Left colon (tissue), 2 donors: ENCODE measurements at regions not wholly inside any gene's neighbourhood (a gene's known extent, or its start where the extent isn't known, plus 50 kb on each side); places are given as distances from the start of the nearest gene placed in this dataset.
"Not testable (repeated sequence)": the region's sequence is repeated elsewhere in the genome, so short reads cannot be mapped to it uniquely, and the experiment has no call there.

Experiments
- ATAC-seq: fragments of 200-7000 bp; cut with Tn5 transposase; one replicate; pipeline ENCODE4 v1.9.1; 2020; ENCODE audit warnings: mild to moderate bottlenecking, moderate library complexity
- DNase-seq, 2 donors: peaks; one replicate each; pipeline ENCODE4 v3.0.0-alpha.2; 2020
- intact Hi-C, 2 donors: fragments of 100-400 bp; cut with DNase I in 1 of 2; cut with micrococcal nuclease in 1 of 2; formaldehyde crosslinking; loops; one replicate each; pipeline versions ENCODE4 v1.11.2 to v1.14.0; 2022; cut with DNase I, micrococcal nuclease
- donor health status: DM: no; HTN: no; CAD: no.
- donor health status: DM: yes; HTN: yes; CAD: no.

DNA sequence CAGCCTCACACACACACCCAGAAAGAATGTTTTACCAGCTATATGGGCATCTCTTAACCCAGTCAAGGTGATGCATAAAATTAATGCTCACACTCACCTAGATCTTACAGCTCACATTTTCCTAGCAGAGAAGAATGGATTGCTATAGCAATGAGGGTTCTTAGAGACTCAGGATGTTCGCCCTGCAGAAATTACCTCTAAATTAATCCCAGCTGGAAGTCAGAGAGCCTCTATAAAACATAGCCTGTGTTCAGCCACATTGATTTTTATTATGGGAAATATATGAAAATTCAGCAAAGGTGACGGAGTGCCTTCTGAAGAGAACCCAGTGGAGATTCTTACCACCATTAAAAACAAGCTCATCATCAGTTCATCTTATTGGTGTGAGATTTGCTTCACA lies 528.3 kb upstream of the ZFP42 start:
- intact Hi-C loops = no loop called here
- ATAC-seq = no peak
- no peak for DNase-seq

DNA sequence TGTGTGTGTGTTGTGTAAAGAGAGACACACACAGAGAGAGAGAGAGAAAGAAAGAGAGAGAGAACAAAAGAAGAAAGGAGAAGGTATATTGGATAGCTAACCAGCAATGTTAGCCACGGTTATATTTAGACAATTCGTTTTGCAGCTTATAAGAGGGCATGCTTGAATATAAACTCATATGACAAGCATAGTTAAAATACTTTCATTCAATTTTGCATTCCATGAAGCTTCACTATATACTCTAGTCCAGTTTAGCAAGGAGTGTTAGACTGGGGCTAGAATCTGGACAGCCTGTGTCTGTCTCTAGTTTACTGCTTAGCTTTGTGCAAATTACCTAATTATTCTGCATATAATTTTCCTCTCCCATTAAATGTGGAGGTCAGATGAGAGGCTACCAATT lies 525.9 kb upstream of the ZFP42 start:
- no peak for ATAC-seq
- intact Hi-C loops = no loop called here
- DNase-seq = no peak

DNA sequence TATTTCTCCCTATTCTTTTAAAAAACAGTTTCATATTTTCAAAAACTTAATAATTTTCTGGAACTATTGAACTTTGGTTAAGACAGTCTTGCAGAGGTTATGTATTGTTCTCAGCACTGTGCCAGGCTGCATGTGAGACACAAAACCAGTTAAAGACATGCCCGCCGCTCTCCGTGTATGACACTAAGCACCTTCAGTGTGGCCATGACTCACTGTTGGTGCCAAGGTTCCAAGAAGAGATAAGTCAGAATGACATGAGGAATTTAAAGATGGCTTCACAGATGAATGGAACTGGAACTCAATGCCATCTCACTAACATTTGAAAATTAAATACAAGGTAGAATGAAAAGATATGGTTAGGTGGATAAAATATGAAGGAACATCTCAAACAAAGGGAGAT lies 525.5 kb upstream of the ZFP42 start:
- intact Hi-C loops = no loop called here
- ATAC-seq (no peak), DNase-seq (no peak)

DNA sequence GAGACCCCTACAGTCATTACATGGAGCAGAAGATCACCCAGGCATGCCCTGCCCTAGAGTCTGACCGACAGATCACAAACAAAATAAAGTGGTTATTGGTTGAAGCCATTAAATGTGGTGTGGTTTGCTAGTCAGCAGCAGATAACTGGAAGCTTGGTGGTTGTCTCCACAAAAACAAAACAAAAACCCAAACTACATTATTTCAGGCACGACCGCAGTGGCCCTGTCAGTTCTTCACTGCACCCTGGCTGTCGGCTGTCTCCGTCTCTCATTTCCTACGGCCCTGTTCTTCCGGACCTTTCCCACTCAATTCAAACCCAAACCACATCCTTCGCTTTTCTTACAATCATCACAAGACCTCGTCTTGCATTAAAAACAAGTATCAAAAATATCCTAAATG lies 521.3 kb upstream of the ZFP42 start:
- DNase-seq (no peak), ATAC-seq (no peak)
- intact Hi-C loops = no loop called here

DNA sequence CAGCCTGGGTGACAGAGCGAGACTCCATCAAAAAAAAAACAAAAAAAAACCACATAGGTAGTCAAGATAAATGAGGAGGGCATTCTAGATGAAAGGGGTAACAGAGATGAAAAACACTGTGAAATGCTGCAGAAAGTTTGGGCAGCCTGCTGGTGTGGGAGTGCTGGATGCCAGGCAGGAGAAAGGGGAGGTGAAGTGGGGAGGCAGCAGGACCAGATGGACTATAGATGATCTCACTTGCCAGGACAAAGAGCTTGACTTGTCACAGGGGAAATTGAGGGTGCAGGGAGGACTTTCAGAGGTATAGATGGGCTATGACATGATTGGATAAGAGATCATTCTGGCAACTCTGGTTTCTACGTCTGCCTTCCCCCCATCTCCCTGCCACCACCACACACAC lies 519.7 kb upstream of the ZFP42 start:
- intact Hi-C loops = no loop called here
- no peak for DNase-seq
- no peak for ATAC-seq

DNA sequence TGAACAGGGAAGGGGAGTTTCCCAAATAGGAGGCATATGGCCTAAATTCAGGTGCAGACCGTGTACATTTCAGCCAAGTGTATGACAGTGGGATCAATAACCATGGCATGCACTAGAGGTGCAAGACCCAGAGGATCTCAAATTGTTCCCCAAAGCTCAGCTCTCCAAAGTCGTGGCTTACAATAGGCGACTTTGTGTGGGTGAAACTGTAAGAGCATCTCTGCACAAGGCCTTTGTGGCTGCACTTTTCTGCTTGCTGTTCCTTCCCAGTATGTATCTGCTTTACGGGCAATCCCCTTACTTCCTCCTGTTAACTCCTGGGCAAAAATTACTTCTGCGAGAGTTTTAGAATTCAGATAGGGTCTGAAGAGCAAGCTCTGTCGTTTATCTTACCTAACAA lies 518.3 kb upstream of the ZFP42 start:
- no peak for DNase-seq
- no peak for ATAC-seq
- intact Hi-C loops = no loop called here

DNA sequence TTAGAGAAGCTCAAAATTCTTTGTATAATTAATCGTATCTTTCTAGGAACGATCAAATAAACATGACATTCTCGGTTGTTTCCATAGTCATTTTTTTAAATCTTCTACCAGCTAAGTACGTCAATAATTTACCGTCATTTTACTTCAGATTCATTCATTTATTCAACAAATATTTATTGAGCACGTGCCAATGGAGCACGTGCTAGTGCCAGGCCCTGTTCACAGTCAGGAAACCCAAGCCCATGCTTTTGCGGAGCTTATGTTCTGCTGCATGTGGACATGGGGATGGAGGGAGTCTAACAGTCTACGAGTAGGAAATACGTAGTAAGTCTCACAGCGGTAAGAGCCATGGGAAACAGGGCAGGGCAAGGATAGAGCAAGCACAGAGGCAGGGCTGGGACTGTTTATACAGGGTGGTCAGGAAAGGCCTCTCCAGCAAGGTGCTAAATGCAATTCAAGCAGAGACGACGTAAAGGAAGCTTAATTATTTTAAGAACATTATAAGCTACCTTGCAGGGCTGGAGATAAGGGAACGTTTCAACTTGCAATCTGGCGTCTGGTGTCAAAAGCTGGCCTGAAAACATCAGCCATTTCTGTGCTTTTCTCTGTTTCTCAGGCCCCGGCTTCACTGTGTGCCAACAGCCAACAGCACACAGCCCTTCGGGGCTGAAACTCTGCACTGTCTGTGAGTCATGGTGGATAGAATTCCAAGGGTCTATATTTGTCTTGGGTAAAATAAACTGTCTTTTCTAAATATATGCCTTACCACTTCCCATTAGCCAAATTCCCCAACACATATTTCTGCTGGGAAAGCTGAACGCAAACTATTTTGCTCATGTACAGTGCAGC lies 517.1 kb upstream of the ZFP42 start:
- intact Hi-C loops = no loop called here
- DNase-seq = no peak
- ATAC-seq = no peak

DNA sequence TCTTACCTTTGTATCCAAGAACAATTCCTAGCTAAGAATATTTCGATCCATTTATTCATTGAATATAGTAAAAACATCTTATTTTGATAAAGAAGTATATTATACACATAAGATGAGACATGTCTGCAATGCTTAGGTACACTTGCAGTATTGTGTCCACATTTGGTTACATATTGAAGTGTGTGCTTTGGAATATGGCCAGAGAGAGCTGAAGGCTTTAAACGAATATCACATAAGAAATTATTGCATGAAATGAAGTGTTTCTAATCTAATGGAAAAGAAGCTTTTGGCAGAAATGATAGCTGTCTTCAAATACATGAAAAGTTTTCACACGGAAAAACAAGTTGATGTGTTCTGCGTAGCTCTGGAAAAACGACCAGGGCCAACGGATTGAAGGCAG lies 516.1 kb upstream of the ZFP42 start:
- ATAC-seq = no peak
- no peak for DNase-seq
- intact Hi-C loops = no loop called here

DNA sequence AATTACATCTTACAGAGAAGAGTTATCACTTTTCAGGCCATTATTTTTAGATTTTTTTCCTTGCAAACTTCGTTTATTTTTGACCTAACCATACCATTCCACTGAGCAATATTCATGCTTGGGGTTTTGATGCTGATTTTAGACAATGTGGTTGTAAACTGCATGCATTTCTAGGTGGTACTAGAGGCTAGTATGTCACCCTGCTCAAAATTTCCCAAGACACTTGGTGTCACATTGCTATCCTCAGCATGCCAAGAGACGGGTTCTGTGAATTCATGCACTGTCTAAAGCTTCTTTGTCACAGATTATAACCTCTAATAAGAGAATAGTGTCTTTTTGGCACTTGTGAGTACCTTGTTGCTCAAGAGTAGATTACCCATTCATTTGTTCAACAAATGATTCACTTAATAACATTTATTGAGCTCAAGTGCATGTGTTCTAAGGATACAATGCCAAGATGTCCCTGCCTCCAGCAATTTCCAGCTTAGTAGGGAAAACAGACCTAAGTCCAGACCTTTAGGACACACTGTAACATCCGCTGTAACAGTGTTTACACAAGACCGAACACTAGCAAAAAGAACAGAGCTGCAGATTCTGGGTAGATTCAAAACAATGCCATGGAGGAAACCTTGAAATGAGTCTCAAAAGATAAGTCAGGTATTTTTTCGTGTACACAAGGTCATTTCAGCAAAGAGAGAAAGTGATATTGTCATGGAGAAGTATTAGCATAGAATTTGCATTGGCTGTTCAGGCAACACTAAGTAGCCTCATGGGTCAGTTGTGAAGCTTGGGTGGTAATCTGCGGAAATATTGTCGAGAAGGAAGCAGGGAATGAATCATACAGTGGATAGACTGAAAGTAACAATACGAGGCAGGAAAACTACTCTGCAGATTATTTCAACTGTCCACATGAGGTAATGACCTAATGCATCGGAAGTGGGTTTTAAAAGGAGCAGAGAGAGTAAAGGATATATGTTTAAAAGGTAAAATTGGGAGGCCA lies 515.1 kb upstream of the ZFP42 start:
- intact Hi-C loops = no loop called here
- no peak for DNase-seq
- ATAC-seq = no peak

DNA sequence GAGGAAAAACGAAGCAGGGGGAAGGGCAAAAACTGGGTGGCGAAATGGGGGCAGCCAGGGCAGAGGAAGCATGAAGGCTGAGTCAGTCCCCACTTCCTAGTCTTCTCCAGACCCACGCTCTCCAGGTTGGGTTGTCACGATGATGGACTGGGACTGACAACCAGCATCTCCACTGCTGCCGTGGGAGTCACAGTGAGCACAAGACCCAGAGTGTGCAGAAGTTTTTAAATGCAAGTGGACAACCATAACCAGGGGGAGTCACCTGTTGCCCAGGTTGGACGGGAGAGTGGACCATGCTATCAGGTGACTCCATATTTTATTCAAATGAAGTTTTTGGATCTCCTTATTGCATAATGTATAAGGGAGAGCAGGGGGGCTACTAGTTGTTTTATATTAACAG lies 511.4 kb upstream of the ZFP42 start:
- ATAC-seq (no peak), DNase-seq (no peak)
- intact Hi-C loops = no loop called here

DNA sequence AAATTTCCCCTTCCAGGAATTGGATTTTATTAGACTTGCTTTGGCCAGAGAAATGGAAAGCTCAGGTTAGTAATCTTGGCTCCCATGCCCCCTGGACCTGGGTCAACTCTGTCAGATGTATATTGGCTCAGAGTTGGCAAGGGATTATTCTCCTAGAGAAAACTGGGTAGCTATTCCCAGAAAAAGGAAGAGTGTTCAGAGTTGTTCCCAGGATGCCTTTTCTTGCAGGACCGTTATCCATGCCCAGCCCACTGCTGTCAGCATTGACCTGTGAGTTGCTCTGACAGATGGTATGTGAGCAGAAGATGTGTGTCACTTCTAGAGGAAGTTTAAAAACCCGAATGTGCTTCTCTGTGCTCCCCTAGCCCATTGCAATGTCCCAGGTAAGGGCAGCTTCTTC lies 509.9 kb upstream of the ZFP42 start:
- intact Hi-C loops = no loop called here
- DNase-seq (no peak), ATAC-seq (no peak)

DNA sequence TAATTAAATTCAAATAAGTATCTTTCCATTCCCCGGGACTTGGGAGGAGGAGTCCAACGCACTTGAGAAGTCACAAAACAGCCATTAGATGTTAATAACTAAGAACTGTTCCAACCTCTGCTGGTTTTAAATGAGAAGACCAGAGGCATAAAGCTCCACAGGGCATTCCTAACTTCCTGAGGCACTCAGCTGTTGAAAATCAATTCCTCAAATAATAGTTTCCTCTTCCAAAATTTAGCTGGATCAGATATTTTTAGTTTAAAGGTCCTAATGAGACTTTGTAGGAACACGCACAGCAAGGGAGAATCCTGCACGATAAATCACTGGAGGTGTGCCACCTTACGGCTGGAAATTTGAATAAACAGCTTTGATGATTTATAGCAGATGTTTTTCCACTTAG lies 504.3 kb upstream of the ZFP42 start:
- intact Hi-C loops = no loop called here
- no peak for ATAC-seq
- no peak for DNase-seq

DNA sequence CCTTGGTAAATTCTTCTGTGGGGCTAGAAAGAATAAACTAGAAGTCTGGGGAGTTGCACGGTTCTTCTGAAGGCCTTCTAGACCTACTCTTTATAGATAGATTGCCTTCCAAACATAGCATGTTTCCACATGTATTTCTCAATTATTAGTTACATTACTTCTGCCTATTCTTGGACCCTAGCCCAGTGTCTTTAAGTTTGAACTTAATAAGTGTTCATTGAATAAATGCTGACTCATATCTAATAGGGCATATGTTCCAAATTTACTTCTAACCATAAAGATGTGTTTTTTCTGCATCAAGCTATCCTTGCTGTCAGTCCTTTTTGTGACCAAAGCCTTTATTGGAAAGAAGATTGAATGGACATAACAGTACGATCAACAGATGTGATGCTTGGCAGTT lies 503.6 kb upstream of the ZFP42 start:
- DNase-seq (no peak), ATAC-seq (no peak)
- intact Hi-C loops = no loop called here

DNA sequence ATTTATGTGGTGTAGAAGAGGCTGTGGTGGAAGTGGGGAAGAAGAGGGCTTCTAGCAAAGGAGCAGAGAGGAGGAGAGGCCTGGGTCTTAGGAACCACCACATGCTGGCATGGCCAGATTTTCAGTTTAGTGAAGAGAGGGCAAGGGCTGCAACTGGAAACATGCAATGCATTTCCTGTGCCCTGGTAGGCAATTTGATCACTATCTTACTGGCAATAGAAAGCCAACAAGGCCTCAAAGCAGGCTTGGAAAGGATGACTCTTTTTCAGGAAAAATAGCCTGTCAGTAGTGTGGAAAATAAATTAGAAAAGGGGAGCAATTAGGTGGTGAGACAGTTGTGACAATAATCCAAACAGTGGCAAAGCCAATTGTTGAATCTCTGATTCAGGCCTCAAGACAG lies 501.9 kb upstream of the ZFP42 start:
- intact Hi-C loops = no loop called here
- DNase-seq = no peak
- ATAC-seq = no peak

DNA sequence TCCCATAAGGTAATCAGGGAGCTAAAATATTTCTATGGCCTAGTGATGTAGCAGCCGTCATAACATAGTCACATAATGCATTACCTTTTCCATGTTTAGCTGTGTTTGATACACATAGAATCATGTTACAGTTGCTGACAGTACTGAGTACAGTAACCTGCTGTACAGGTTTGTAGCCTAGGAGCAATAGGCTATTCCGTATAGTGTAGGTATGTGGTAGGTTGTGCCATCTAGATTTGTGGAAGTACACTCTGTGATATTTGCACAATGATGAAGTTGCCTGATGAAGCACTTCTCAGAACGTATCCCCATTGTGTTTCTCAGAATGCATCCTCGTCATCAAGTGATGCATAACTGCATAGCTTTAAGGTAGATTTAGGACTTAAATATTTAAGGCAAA lies 495.6 kb upstream of the ZFP42 start:
- DNase-seq = no peak
- no peak for ATAC-seq
- intact Hi-C loops = no loop called here

DNA sequence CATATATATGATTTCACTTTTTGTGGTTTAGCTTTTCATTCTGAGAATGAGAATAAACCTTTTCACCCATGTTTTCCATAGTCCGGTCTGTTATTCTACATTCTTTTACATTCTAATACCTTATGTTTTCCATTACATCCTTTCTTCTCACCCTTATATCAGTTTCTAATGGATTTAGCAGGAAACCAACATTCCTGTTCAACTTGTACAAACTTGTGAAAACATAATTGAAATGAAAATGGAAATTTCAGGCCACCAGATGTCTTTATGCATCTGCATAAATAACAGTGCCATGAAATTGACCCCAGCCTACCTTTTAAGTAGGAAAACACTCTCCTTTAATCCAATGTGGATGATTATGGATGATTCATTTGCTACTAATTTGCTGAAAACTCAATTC lies 494.8 kb upstream of the ZFP42 start:
- ATAC-seq (no peak), DNase-seq (no peak)
- intact Hi-C loops = no loop called here

DNA sequence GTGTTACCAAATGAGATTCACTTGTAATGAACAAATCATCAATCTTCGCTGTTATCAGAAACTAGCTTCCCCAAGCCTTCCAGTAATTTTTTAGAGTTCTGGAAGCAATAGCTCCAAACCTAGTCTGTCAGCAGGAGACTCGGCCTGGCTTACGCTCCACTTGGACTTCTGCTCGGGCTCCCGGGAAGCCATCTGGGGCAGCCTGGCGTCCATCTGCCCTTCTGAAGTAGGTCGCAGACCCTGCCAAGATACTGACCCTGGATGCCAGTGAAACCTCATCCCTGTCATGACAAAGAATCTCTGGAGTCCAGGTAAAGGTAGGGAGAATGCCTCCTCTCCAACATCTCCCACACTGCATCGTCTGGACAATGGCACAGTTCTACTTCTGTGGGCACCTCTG lies 493.8 kb upstream of the ZFP42 start:
- DNase-seq = no peak
- intact Hi-C loops = no loop called here
- ATAC-seq = no peak

DNA sequence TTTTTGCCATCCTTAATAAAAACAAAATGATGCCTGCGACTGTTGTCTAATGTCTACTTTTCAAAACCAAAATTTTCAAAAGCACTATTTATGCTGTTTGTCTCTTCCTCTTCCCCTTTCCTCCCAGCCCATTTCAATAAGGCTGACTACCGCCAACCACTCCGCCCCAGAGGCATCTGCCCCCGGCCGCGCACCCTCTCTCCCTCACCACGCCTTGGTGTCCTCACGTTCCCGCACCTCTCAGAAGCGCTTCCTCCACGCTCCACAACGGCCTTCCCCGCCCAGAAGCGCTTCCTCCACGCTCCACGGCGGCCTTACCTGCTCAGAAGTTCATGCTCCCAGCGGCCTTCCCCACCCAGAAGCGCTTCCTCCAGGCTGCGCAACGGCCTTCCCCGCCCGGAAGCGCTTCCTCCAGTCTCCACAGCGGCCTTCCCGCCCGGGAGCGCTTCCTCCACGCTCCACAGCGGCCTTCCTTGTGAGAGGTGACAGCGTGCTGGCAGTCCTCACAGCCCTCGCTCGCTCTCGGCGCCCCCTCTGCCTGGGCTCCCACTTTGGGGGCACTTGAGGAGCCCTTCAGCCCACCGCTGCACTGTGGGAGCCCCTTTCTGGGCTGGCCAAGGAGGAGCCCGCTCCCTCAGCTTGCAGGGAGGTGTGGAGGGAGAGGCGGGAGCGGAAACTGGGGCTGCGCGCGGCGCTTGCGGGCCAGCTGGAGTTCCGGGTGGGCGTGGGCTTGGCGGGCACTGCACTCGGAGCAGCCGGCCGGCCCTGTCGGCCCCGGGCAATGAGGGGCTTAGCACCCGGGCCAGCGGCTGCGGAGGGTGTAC lies 490.4 kb upstream of the ZFP42 start:
- DNase-seq (no peak), ATAC-seq (no peak)
- intact Hi-C loops = no loop called here

DNA sequence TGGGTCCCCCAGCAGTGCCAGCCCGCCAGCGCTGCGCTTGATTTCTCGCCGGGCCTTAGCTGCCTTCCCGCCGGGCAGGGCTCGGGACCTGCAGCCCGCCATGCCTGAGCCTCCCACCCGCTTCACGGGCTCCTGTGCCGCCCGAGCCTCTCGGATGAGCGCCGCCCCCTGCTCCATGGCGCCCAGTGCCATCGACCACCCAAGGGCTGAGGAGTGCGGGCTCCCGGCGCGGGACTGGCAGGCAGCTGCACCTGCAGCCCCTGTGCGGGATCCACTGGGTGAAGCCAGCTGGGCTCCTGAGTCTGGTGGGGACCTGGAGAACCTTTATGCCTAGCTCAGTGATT lies 489.8 kb upstream of the ZFP42 start:
- ATAC-seq, DNase-seq, intact Hi-C loops: not testable (repeated sequence)

DNA sequence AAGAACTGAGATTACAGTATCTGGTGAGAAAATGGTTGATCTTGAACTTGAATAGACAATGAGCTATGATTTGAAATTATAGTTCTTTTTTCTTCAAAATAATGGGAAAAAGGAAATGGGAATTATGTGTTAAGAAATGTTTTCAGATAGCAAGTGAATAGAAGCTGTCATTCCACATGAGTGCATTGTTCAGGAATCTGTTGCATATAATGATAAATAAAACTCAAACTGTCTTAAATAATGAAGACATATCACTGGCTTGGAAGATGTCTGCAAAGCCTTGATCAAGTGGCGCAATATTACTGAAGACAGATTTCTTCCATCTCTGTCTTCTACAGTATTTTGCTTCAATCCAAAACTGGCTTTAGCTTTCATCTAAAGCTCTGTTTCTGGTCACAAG lies 479.3 kb upstream of the ZFP42 start:
- intact Hi-C loops = no loop called here
- DNase-seq (no peak), ATAC-seq (no peak)
